ENCODE measurements at regions not wholly inside any gene's neighbourhood (a gene's known extent, or its start where the extent isn't known, plus 50 kb on each side); places are given as distances from the start of the nearest gene placed in this dataset.

GRCh38 chr10:22837771-22838170 lies 90.1 kb upstream of the ARMC3 start:
- H3K9ac ChIP-seq (ENCODE audit: low read length), result no peak overlapping the region
- H3K4me3 ChIP-seq (ENCODE audit: insufficient read depth, low read depth, low read length), result no peak overlapping the region
- no peaks in the 10 kb centered on the region for H3K79me2 ChIP-seq (ENCODE audit: insufficient read depth, low read length)
- H3K36me3 Mint-ChIP-seq (ENCODE audit: low read depth, unreplicated experiment), result no peaks in the 10 kb centered on the region
- TF ChIP-seq CTCF (IDR thresholded peaks at IDR 0.05; ENCODE audit: insufficient read depth, low read depth, low read length) (no peak), EZH2 (IDR thresholded peaks at IDR 0.05; ENCODE audit: insufficient read depth, low read length) (no peak)
- DNase-seq (ENCODE audit: low read depth) (no peak), FAIRE-seq (no peak)
- no peak overlapping the region for H3K27ac Mint-ChIP-seq (ENCODE audit: unreplicated experiment)
- H2AFZ ChIP-seq (ENCODE audit: low read depth, low read length), result no peak overlapping the region
- H3K4me1 Mint-ChIP-seq (ENCODE audit: low read depth, unreplicated experiment), result peaks cover 2% of the 10 kb centered on the region
- H3K4me2 ChIP-seq (ENCODE audit: low read length), result no peak overlapping the region
- H3K9me3 ChIP-seq (ENCODE audit: insufficient read depth, low read depth, low read length), result no peaks in the 10 kb centered on the region
- H3K36me3 ChIP-seq (ENCODE audit: insufficient read depth, low read length), result no peaks in the 10 kb centered on the region
- H3K4me3 Mint-ChIP-seq (ENCODE audit: unreplicated experiment), result no peak overlapping the region
- H3K4me1 ChIP-seq (ENCODE audit: insufficient read depth, low read length), result no peaks in the 10 kb centered on the region
- H3K9me3 Mint-ChIP-seq (ENCODE audit: unreplicated experiment), result no peaks in the 10 kb centered on the region
- H4K20me1 ChIP-seq (ENCODE audit: insufficient read depth, low read length), result no peaks in the 10 kb centered on the region
- no peaks in the 10 kb centered on the region for H3K27me3 Mint-ChIP-seq (ENCODE audit: low read depth, unreplicated experiment)
- H3K27me3 ChIP-seq (ENCODE audit: insufficient read depth, low read length), result no peaks in the 10 kb centered on the region
- no peak overlapping the region for H3K27ac ChIP-seq (ENCODE audit: low read depth, low read length)

- no peaks in the 10 kb centered on the region for H3K36me3 ChIP-seq (ENCODE audit: insufficient read depth, low read length)
- peaks cover 2% of the 10 kb centered on the region for H3K4me1 Mint-ChIP-seq (ENCODE audit: low read depth, unreplicated experiment)
- H3K9me3 ChIP-seq (ENCODE audit: insufficient read depth, low read depth, low read length), result no peaks in the 10 kb centered on the region
- H3K4me3 Mint-ChIP-seq (ENCODE audit: unreplicated experiment), result no peak overlapping the region
- no peak overlapping the region for H3K27ac ChIP-seq (ENCODE audit: low read depth, low read length)
- no peaks in the 10 kb centered on the region for H3K4me1 ChIP-seq (ENCODE audit: insufficient read depth, low read length)
- TF ChIP-seq CTCF (IDR thresholded peaks at IDR 0.05; ENCODE audit: insufficient read depth, low read depth, low read length) (no peak), EZH2 (IDR thresholded peaks at IDR 0.05; ENCODE audit: insufficient read depth, low read length) (no peak)
- no peak overlapping the region for H2AFZ ChIP-seq (ENCODE audit: low read depth, low read length)
- no peaks in the 10 kb centered on the region for H3K79me2 ChIP-seq (ENCODE audit: insufficient read depth, low read length)
- DNase-seq (ENCODE audit: low read depth), result no peak
- no peak for FAIRE-seq
- H4K20me1 ChIP-seq (ENCODE audit: insufficient read depth, low read length), result no peaks in the 10 kb centered on the region
- no peak overlapping the region for H3K4me3 ChIP-seq (ENCODE audit: insufficient read depth, low read depth, low read length)
- no peaks in the 10 kb centered on the region for H3K27me3 ChIP-seq (ENCODE audit: insufficient read depth, low read length)
- H3K4me2 ChIP-seq (ENCODE audit: low read length), result no peak overlapping the region
- no peak overlapping the region for H3K27ac Mint-ChIP-seq (ENCODE audit: unreplicated experiment)
- H3K9ac ChIP-seq (ENCODE audit: low read length), result no peak overlapping the region
- H3K27me3 Mint-ChIP-seq (ENCODE audit: low read depth, unreplicated experiment), result no peaks in the 10 kb centered on the region
- H3K9me3 Mint-ChIP-seq (ENCODE audit: unreplicated experiment), result no peaks in the 10 kb centered on the region
- H3K36me3 Mint-ChIP-seq (ENCODE audit: low read depth, unreplicated experiment), result no peaks in the 10 kb centered on the region
Measured at GRCh38 chr10:22837351-22837750, 90.5 kb upstream of the ARMC3 start.

- FAIRE-seq, result no peak
Measured at GRCh38 chr10:22834471-22834870, 93.4 kb upstream of the ARMC3 start.

More at GRCh38 chr10:22834471-22834870, 93.4 kb upstream of the ARMC3 start:
- peaks cover 2% of the 10 kb centered on the region for H3K4me1 Mint-ChIP-seq (ENCODE audit: low read depth, unreplicated experiment)
- H3K9me3 ChIP-seq (ENCODE audit: insufficient read depth, low read depth, low read length), result no peaks in the 10 kb centered on the region
- H3K4me3 ChIP-seq (ENCODE audit: insufficient read depth, low read depth, low read length), result no peak overlapping the region
- no peaks in the 10 kb centered on the region for H3K4me1 ChIP-seq (ENCODE audit: insufficient read depth, low read length)
- no peaks in the 10 kb centered on the region for H3K79me2 ChIP-seq (ENCODE audit: insufficient read depth, low read length)
- H3K9me3 Mint-ChIP-seq (ENCODE audit: unreplicated experiment), result no peaks in the 10 kb centered on the region
- H3K27ac ChIP-seq (ENCODE audit: low read depth, low read length), result no peak overlapping the region
- DNase-seq (ENCODE audit: low read depth), result no peak
- no peak overlapping the region for H3K27ac Mint-ChIP-seq (ENCODE audit: unreplicated experiment)
- H3K9ac ChIP-seq (ENCODE audit: low read length), result no peak overlapping the region
- no peaks in the 10 kb centered on the region for H3K27me3 ChIP-seq (ENCODE audit: insufficient read depth, low read length)
- no peaks in the 10 kb centered on the region for H3K36me3 ChIP-seq (ENCODE audit: insufficient read depth, low read length)
- H3K4me2 ChIP-seq (ENCODE audit: low read length), result no peak overlapping the region
- no peaks in the 10 kb centered on the region for H4K20me1 ChIP-seq (ENCODE audit: insufficient read depth, low read length)
- H2AFZ ChIP-seq (ENCODE audit: low read depth, low read length), result no peak overlapping the region
- no peaks in the 10 kb centered on the region for H3K27me3 Mint-ChIP-seq (ENCODE audit: low read depth, unreplicated experiment)
- no peaks in the 10 kb centered on the region for H3K36me3 Mint-ChIP-seq (ENCODE audit: low read depth, unreplicated experiment)
- no peak for TF ChIP-seq CTCF (IDR thresholded peaks at IDR 0.05; ENCODE audit: insufficient read depth, low read depth, low read length)
- TF ChIP-seq EZH2 (IDR thresholded peaks at IDR 0.05; ENCODE audit: insufficient read depth, low read length), result no peak
- H3K4me3 Mint-ChIP-seq (ENCODE audit: unreplicated experiment), result no peak overlapping the region
